ENCODE measurements at regions not wholly inside any gene's neighbourhood (a gene's known extent, or its start where the extent isn't known, plus 50 kb on each side); places are given as distances from the start of the nearest gene placed in this dataset.
A peak's percentile ranks its signal among the peaks of the same experiment; 100 is the strongest.

DNA sequence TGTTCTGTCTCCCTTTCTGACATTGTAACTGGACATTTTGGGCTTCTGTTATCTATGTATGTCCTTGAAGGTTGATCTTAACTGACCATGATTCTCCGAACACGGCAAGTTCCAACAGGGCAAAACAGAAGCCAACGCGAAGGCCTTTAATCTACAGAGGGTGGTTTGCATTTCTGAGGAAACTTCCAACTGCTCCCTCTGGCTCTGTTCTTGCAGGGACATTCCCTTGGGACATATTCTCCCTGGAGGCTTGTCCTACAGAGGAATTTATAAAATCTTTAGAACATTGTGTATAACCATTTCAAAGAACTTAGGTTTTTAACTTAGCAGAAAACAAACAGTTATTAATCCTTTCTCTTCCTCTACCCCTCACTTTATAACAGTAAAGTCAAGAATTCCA lies 189.0 kb upstream of the CDYL start:
- no peak for DNase-seq (ENCODE audit: low read depth)

DNA sequence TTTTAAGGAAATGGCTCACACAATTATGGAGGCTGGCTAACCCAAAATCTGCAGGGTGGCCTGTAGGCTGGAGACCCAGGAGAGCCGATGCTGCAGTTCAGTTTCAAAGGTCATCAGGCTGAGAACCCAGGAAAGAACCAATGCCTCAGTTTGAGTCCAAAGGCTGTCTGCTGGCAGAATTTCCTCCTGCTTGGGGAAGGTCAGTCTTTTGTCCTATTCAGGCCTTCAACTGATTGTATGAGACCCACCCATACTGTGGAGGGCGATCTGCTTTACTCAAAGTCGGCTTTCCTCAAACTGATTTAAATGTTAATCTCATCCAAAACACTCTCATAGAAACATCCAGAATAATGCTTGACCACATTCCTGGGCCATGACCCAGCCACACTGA lies 189.7 kb upstream of the CDYL start:
- no peak for DNase-seq (ENCODE audit: low read depth)

DNA sequence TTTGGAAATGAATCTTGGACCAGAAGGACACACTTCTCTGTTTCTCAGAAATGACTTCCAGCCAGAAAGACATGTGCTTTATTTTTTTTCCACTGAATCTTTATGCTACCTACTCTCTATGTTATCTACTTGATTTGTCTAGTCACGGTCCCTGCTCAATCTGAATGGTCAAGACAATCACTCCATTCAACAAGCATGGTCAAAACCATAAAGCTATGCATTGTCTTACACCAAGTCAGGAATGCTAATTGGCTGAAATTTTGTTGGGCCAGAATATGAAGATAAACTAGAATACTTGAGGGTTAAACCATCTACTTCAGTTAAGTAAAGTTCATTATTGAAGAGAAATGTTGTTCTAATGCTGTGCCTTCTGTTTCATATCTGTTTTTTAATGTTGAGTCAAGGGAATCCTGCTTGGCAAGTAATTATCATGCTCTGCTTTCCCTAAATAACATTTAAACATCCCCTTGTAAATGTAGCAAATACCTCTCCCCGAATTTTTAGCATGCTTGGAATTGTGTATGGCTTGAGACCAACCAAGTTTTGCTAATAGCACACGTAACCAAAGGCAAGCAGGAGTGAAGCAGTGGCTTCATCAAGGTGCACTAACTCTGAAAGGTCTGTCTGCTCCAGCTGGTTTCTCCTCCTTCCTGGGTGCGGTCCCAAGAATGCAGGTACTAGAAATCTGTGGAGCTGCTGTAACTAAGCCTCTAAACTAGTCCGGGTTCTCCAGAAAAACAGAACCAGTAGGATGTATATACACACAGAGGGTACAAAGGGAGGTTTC lies 190.3 kb upstream of the CDYL start:
- no peak for DNase-seq (ENCODE audit: low read depth)

DNA sequence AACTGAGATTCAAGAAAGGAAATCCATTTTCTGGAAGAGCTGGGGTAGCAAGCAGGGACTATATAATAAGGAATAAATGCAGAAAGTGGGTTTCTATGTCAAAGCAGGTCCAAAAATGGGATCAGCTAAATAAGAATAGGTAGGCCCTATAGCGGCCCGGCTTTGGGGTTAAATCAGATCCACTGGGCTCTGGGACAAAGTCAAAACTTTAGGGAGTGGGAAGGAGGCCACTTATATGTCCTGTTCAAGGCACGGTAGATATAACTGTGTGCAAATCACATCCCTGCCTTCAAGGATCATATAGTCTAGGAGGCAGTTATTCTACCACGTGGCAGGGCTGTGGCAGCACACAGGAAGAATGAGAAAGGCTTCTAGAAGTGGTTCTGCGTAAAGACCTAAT lies 191.4 kb upstream of the CDYL start:
- DNase-seq (ENCODE audit: low read depth) = no peak

DNA sequence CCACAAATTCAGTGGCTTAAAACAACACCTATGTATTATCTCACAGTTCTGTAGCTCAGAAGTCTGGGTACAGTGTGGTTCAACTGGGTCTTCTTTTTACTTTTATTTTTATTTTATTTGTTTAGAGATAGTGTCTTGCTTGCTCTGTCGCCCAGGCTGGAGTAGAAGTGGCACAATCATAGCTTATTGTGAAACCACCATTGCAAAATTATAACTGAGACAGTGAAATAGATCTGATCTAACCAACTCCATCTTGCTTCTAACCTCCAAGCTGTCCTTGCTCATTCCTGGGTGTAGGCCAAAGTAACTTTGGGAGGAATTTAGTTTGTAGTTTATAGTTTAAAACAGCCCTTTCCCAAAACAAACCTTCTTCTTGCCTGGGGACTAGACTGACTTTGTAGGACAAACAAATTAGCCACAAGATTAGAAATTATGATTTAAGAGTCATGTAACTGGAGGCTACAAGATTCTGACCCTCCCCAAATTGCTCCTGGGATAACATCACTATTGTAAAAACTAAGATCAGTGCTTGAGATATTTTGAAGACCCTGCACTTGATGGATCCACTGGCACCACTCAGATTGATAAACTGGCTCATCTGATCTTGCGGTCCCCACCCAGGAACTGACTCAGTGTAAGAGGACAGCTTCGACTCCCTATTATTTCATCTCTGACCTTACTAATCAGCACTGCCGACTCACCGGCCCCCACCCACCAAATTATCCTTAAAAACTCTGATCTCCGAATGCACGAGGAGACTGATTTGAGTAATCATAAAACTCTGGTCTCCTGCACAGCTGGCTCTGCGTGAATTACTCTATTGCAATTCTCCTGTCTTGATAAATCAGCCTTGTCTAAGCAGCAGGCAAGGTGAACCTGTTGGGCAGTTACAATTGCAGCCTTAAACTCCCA lies 193.4 kb upstream of the CDYL start:
- DNase-seq (ENCODE audit: low read depth) = peak; percentile 60

DNA sequence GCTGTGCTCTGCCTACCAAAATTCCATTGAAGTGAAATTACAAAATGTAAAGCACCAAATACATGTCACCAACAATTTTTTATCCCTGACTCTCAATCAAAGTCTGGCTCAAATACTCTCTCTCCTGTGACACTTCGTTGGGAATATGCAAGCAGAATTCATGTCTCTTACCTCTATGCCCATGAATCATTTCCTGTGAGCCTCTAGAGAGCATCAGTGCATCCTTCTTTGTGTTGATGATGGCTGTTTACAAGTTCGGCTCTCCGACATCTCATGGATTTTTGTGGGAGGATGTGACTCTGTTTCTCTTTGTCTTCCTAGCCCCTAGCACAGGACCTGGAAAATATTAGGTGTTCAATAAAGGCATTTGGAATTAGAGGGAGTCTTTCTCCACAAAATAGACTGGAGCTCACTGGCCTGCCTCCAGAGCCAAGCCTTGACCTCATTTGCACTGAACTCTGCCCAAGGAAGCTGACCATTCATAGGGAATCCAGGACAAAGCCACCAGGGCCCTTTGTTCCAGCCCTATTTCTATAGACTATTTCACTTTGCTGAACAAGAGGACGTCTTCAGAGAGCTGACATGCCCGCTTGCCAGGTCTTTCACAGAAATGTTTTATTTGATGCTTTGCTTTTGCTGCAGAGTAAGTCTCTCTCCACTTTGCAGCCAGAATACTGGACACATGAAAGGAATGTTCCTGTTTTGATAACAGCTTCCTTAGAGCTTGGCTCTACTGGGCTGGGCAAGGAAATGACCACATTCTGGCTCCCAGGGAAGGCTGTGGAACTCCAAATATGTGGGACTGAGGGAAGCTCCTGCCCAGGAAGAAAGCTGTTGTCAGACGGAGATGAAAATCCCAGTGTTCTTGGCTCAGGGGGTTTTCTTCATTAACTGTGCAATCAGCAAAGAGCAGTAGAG lies 194.5 kb upstream of the CDYL start:
- no peak for DNase-seq (ENCODE audit: low read depth)

DNA sequence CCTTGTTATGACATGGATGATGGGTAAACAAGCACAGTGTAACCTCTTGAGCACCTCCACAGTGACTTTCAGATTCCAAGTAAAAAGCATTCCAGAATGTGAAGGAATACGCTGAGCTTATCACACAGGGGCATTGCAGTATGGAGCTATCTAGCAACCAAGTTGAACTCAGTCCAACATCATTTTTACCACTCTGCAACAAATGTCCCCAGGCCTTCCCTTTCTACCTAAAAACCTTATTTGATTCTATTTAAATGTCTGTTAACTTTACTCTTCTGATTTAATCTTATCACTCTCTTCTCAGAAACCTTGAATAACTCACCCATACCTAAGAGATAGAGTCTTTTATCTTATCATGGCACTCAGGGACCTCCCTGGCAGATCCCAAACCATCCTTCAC lies 195.8 kb upstream of the CDYL start:
- DNase-seq (ENCODE audit: low read depth) = no peak

DNA sequence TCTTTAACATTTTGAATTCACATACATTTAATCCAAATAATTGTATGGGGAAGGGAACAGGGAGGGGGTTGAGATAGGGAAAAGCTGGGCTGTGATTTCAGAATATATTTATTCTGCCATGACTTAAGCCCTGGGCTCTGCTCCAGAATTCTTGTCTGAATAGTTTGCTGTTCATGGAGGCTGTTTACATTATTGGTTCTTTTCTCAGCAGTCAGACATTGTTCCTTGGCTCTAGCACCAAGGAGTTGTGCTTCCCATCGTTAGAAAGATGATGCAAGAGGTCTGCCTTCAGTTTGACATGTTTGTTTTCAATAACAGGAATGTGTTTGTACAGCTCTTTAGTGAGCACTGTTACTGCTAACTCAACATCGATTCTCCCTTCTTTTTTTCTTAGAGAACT lies 198.8 kb upstream of the CDYL start:
- DNase-seq (ENCODE audit: low read depth) = peak; percentile 83

DNA sequence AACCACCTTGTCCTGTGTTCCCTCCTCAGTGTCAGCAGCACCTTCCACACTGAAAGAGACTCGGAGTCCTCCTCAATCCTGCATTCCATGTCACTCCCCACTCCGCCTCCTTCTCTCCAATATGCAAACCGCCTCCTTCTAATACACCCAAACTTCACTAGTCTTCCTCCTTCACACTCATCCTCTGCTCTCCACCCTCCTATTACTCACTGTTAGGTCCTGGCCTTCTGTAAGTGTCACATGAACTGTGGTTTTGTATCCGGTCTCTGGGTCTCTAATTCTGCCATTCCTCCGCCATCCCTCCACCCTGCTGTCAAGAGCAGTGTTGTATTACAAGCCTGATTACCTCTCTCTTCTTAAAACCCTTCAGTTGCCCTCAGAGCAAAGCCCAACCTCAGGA lies 200.5 kb upstream of the CDYL start:
- DNase-seq (ENCODE audit: low read depth) = no peak

DNA sequence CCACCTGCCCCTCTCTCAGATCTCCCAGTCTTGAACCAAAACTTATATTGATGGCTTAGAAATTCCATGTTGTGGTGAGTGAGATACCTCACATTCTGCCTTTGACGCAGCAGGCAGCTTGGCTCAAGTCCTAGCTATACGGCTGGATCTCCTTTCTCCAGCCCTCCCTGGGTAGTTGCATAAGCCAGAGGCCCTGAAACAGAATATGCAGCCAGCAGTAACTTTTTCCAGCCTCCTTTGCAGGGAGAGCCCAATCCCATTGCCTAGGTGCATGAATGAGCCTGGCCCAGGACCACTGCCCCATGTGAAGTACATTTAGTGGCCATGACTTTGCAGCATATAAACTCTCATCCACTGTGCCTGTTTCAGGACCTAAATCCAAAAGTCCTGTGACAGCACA lies 202.2 kb upstream of the CDYL start:
- DNase-seq (ENCODE audit: low read depth) = no peak

DNA sequence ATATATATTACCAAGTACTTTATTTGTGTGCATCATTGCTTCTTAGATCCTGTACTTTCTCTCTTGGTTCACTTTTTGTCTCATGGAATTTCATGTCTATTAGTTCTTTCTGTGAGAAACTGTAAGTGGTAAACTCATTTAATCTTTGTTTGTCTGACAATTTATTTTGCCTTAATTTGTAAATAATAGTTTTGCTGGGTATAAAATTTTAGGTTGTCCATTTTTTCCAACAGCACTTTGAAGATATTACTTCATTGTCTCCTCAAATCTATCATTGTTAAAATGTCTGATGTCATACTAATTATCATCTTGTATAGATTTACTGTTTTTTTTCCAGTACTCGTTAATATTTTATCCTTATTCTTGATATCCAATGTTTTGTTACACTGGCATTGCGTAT lies 205.2 kb upstream of the CDYL start:
- no peak for DNase-seq (ENCODE audit: low read depth)

DNA sequence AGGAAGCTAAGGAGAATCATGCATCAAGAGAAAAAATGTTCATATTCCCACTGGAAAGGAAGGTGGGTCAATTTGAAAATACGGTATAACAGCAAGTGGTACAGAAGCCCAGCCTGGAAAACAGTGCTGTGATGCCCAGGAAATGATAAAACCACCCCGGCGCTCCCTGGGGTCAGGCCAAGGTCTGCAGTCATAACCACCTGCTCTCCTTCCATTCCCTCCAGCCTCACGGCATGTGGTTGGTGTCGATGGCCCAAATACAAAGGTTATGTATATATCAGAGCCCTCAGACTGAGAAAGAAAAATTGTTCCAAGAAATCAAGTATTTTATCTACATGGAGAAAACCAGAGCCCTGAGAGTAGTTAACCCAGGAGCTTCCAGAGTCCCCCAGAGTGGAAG lies 208.1 kb upstream of the CDYL start:
- DNase-seq (ENCODE audit: low read depth) = no peak

DNA sequence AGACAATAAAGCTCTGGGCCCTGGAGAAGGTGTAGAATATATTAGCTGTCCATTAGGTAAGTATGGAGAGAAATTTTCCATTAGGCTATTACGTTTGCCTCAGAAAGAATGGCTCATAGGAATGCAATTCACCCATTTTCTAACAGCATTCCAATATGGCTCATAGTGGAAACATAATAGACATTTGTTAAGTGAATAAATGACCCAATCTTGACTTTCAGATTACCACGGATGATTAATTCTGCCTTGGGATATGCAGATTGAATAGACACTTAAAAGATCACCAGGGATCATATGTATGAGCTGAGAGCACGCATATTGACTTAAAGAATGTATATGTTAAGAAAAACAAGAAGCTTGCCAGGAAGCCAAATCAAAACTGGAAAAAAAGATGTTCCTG lies 209.1 kb upstream of the CDYL start:
- peak; percentile 31 for DNase-seq (ENCODE audit: low read depth)

DNA sequence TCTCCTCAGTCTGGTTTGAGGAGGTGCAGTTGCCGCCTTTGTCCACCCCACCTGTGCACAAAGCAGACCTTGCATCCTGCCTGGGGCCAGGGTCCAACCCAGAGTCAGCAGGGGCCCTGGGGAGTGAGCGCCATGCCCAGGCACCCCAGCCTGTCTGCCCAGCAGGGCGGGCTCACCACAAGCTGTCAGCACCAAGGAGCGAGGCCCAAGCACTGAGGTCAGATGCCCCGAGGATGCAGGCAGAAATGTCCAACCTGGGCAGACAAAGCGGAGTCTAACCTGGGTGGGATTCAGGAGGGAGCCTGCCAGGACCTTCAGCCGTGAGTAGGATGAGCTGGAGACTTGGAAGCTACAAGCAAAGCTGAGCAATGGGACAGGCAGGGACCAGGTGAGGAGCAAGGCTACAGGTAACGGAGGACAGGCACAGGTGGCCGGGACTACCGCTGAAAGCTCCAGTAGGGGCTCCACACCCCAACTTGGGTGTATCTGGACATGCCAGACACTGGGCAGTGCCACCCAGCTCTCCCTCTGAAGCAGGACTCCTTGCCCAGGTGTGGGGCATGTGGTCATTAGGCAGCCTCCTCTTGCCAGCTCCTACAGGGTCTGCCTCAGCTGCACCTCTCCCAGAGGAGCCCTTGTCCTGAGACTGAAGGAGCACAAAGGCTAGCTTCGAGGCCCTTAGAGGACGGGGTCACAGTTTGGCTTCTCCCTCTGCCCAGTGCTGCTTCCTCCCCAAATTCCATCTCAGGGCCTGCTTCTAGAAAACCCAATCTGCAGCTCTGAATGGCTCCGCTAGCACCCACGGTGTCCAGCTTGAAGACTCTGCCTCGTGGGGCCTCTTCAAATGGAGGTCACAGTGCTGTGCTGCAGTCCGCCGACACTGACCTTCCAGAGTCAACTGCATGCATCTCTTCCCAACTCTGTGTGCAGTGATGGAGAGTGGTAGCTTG lies 210.6 kb upstream of the CDYL start:
- no peak for DNase-seq (ENCODE audit: low read depth)

DNA sequence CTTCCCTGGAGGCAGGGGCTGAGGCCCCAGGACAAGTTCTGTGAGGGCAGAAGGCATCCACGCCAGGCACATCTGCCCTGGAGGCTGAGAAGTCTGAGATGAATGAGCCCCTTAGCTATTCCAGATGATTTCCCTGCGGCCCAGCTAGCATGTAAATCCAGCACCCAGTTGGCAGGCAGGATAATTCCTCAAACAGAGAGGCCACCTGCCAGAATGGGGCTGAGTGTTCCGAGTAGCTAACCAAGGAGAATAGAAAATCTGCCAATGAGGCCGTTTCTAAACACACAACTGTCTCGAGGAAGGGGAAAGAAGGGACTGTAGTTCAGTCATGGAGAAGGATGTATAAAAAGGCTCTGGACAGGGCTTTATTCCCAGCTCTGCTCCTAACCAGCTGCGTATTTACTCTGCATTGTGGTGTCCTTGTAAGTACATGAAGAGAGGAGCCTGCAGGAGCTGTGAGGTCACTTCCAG lies 211.4 kb upstream of the CDYL start:
- DNase-seq (ENCODE audit: low read depth) = no peak

DNA sequence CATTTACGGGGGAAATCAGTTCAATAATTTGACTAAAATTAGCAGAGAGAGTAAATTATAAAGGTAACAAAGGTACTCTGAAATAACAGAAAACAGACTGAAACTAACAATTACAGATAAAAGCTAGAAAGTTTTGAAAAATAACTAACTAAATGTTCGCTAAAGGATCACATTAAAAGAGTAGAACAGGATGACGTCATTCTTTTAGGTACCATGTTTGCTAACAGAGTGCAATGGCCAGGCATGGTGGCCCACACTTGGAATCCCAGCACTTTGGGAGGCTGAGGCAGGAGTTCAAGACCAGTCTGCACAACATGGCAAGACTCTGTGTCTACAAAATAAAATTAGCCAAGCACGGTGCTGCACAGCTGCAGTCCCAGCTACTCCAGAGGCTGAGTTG lies 212.3 kb upstream of the CDYL start:
- no peak for DNase-seq (ENCODE audit: low read depth)

DNA sequence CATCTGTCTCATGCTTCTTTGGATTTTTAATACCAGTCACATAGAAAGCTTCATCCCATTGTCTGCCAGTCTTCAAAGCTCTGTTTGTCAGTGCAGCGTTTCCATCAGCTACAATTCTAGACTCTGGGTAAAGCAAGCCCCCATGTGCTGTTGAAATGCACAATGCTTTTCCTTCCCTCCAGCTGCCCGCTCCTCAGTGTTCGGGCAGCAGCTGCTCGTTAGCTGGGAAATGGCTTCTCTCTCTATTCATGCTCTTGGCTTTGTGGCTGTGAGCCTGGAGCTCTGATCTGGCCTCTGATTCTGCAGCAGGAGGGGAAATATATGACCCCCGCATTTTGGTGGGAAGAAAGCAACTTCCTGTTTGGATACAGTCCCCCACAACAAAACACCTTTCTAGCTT lies 213.0 kb upstream of the CDYL start:
- DNase-seq (ENCODE audit: low read depth) = no peak

DNA sequence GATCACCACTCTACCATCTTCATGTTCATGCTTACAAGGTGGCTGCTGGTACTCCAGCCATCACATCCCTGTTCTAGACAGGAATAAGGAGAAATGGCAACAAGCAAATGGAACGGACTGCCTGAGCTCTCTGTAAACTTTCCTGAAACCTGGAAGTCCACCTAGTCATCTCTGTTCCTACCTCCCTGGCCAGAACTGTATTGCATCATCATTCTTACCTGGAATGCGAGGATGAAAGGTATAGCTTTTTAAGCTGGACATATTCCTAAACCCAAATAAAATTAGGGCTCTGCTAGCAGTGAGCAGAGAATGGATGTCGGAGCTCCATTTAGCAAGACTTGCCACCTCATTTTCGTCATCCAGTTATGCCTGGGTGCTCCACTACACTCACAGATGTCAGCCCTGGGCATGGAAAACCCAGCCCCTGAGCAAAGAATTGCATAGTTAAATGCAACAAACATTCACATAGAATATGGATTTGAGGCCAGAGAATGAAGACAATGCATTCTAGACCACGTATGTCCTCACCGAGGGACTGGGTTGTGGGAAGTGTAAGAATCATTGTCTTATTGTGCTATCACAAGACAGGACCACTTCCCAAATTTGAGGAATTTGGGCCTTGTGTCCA lies 214.3 kb upstream of the CDYL start:
- DNase-seq (ENCODE audit: low read depth) = no peak

DNA sequence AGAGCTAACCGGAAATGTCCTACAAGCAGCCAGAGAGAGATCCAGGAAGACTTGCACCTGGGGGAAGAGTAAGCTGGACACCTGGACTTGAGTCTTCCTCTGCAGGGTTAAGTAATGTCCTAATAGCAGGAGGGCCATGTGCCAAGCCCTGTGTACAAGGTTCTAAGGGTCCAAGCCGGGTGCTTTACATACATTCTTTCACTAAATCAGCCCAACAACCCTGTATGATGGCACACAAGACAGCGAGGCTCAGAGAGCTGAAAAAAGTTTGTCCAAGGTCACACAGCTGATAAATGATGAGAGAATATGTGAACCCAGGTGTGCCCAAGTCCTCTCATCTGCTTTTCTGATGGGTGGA lies 215.1 kb upstream of the CDYL start:
- no peak for DNase-seq (ENCODE audit: low read depth)

DNA sequence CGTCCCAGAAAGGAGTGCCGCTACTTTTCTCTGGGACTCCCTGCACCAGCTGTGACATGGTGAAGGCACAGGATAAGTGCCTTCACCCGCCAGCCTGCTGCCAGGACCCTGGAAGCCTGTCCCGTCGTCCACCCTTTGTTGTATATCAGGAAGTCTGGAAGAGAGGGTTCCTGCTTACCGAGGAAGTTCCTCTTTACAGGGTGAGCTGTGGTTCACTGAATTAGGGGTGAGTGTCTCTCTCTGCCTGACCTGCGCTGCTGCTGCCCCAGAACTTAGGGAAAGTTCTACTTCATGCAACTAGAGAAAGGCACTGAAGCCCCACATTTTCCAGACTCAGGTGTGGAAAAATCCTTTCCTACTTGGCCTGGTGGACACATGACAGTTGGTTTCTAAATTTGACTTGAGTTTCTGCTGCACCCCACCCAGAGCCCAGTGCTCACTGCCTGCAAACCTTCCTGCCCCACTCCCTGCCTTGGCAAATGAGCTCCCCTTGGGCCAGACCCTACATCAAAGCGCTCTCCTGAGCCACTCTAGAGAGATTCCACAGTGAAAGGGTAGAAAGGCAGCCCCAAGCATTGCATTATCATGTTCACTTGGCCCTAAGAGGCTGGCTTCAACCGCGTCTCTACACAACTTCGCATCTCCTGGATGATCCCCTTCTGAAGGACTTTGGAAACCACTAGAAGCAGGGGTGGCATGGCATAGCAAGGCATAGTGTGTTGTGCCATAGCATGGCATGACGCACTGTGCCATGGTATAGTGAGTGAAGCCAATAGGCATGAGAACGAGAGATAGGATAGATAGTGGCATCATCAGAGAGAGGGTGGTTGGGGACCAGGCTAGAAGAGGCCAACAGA lies 215.8 kb upstream of the CDYL start:
- DNase-seq (ENCODE audit: low read depth) = no peak
